CD14-positive monocyte (primary cell): ENCODE measurements at regions not wholly inside any gene's neighbourhood (a gene's known extent, or its start where the extent isn't known, plus 50 kb on each side); places are given as distances from the start of the nearest gene placed in this dataset.

Experiments used
- DNase-seq, 3 donors: peaks; one replicate each; pipeline ENCODE4 v3.0.0-alpha.2; 2011 to 2022
- H2AFZ ChIP-seq: 2 replicates; pipeline ENCODE4 v1.6.0; 2012; ENCODE audit warnings: mild to moderate bottlenecking, low read depth, low read length, inconsistent platforms; ENCODE audit not compliant: insufficient read depth, poor library complexity, severe bottlenecking
- H3K27ac ChIP-seq, 2 donors: 1 replicate in 1 of 2; 2 replicates in 1 of 2; pipeline ENCODE4 v1.5.1; 2012 to 2013; ENCODE audit warnings: low read length in 2 of 2, control low read depth in 1 of 2, inconsistent platforms in 1 of 2, low read depth in 1 of 2, mild to moderate bottlenecking in 1 of 2
- H3K27me3 ChIP-seq, 2 donors: one replicate each; pipeline versions ENCODE4 v1.6.0 to v1.6.1; 2011 to 2013; ENCODE audit warnings: low read length in 2 of 2; ENCODE audit not compliant: control insufficient read depth in 2 of 2, insufficient read depth in 2 of 2
- H3K36me3 ChIP-seq, 2 donors: replicated peaks in 1 of 2; 1 replicate in 1 of 2; 2 replicates in 1 of 2; pipeline versions ENCODE4 v1.5.1 to v1.6.1; 2012 to 2013; ENCODE audit warnings: low read length in 2 of 2, control low read depth in 1 of 2, inconsistent platforms in 1 of 2, mild to moderate bottlenecking in 1 of 2; ENCODE audit not compliant: insufficient read depth in 2 of 2, control insufficient read depth in 1 of 2
- H3K4me1 ChIP-seq, 2 donors: 1 replicate in 1 of 2; 2 replicates in 1 of 2; pipeline versions ENCODE4 v1.5.1 to v1.6.1; 2012 to 2013; ENCODE audit warnings: low read length in 2 of 2, control low read depth in 1 of 2, inconsistent platforms in 1 of 2, mild to moderate bottlenecking in 1 of 2, moderate library complexity in 1 of 2; ENCODE audit not compliant: insufficient read depth in 2 of 2, control insufficient read depth in 1 of 2
- H3K4me2 ChIP-seq: replicated peaks from 2 replicates; pipeline ENCODE3; 2012; ENCODE audit warnings: low read length, moderate library complexity, mild to moderate bottlenecking; ENCODE audit not compliant: poor library complexity, severe bottlenecking; ENCODE audit errors: extremely low read depth
- H3K4me3 ChIP-seq, 3 experiments: fragments of 200-600 bp in 1 of 3; sonication (generic) in 1 of 3; replicated peaks in 1 of 3; 1 replicate in 2 of 3; 2 replicates in 1 of 3; pipeline ENCODE4 v1.5.1; 2011 to 2013; ENCODE audit warnings: low read length in 3 of 3, mild to moderate bottlenecking in 3 of 3, control low read depth in 2 of 3, low read depth in 2 of 3, inconsistent platforms in 1 of 3, moderate library complexity in 1 of 3
- H3K79me2 ChIP-seq: 2 replicates; pipeline ENCODE4 v1.6.0; 2012; ENCODE audit warnings: mild to moderate bottlenecking, control low read depth, inconsistent platforms, low read length, moderate library complexity; ENCODE audit not compliant: insufficient read depth
- H3K9ac ChIP-seq: 2 replicates; pipeline ENCODE4 v1.6.0; 2017; ENCODE audit warnings: low read length, mild to moderate bottlenecking; ENCODE audit not compliant: insufficient read depth, poor library complexity, severe bottlenecking
- H3K9me3 ChIP-seq, 2 donors: replicated peaks in 1 of 2; 1 replicate in 1 of 2; 2 replicates in 1 of 2; pipeline versions ENCODE4 v1.5.1 to v1.6.1; 2012 to 2013; ENCODE audit warnings: low read length in 2 of 2, control low read depth in 1 of 2; ENCODE audit not compliant: control insufficient read depth in 1 of 2, insufficient read depth in 1 of 2
- H4K20me1 ChIP-seq: 2 replicates; pipeline ENCODE4 v1.6.0; 2012; ENCODE audit warnings: mild to moderate bottlenecking, low read length, control low read depth, moderate library complexity; ENCODE audit not compliant: insufficient read depth
- H3K27ac Mint-ChIP-seq, 7 donors: one replicate each; pipeline ENCODE4 v1.8.0; 2020; ENCODE audit warnings: mild to moderate bottlenecking in 7 of 7, mixed read lengths in 7 of 7, moderate library complexity in 6 of 7, inconsistent platforms in 2 of 7
- H3K27me3 Mint-ChIP-seq, 3 donors: one replicate each; pipeline ENCODE4 v1.8.0; 2021 to 2022; ENCODE audit warnings: low read depth in 3 of 3, mild to moderate bottlenecking in 3 of 3, mixed read lengths in 3 of 3, moderate library complexity in 3 of 3, inconsistent platforms in 1 of 3
- H3K36me3 Mint-ChIP-seq, 2 donors: one replicate each; pipeline ENCODE4 v1.8.0; 2020; ENCODE audit warnings: mixed read lengths in 2 of 2, inconsistent platforms in 1 of 2, mild to moderate bottlenecking in 1 of 2
- H3K4me1 Mint-ChIP-seq: one replicate; pipeline ENCODE4 v1.8.0; 2020; ENCODE audit warnings: mild to moderate bottlenecking, mixed read lengths
- H3K4me3 Mint-ChIP-seq, 2 donors: one replicate each; pipeline ENCODE4 v1.8.0; 2020; ENCODE audit warnings: mild to moderate bottlenecking in 2 of 2, mixed read lengths in 2 of 2, moderate library complexity in 1 of 2
- H3K9me3 Mint-ChIP-seq, 7 donors: one replicate each; pipeline ENCODE4 v1.8.0; 2020 to 2022; ENCODE audit warnings: mixed read lengths in 7 of 7, mild to moderate bottlenecking in 6 of 7, moderate library complexity in 6 of 7, inconsistent platforms in 2 of 7
- WGBS: methylation state at CpG from one replicate; pipeline ENCODE4 v1.1.5; 2013; ENCODE audit warnings: missing lambda C conversion rate; ENCODE audit not compliant: insufficient coverage; 5-methylcytosine and 5-hydroxymethylcytosine counted together
- intact Hi-C, 2 donors: fragments of 100-400 bp; cut with micrococcal nuclease; formaldehyde crosslinking; loops; one replicate each; pipeline versions ENCODE4 v1.15.0 to v1.15.1; 2023
- TF ChIP-seq, protein P1 (sequence below): fragments of 200-600 bp; IDR thresholded peaks from one replicate; pipeline ENCODE4 v1.8.0; 2022; ENCODE audit warnings: antibody characterized with exemption, mild to moderate bottlenecking

DNA sequence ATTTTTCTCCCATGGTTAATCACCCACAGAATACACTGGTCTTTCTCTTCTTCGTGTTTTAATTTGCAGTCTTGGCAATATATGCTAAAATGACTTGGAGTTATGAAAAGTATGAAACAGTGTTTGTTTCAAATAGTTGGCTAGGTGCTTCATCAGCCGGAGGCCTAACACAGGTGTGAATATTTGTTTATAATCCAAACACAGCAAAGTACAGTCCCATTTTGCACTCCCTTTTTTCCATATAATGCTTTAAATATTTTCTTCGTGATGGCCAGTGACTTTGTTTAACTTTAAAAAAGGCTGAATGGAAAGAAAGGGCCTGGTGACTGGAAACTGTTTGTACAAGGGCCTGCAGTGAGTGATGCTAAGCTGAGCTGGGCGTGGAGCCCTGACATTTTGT is 219.7 kb upstream of the LRIG1 start:
- Histone ChIP-seq H3K27ac (no peak overlapping the region), H2AFZ (no peak overlapping the region), H3K4me2 (no peak overlapping the region), H3K9me3 (no peaks in the 10 kb centered on the region), H3K36me3 (no peaks in the 10 kb centered on the region), H3K4me3 (no peak overlapping the region), H4K20me1 (no peaks in the 10 kb centered on the region), H3K27me3 (no peaks in the 10 kb centered on the region), H3K9ac (no peak overlapping the region), H3K4me1 (no peaks in the 10 kb centered on the region), H3K79me2 (no peaks in the 10 kb centered on the region)
- Mint-ChIP-seq H3K36me3 (no peaks in the 10 kb centered on the region), H3K27ac (no peak overlapping the region), H3K4me1 (peaks cover 2% of the 10 kb centered on the region), H3K27me3 (peaks cover 0 to 4% (median 3%) of the 10 kb centered on the region in 3 donors), H3K4me3 (no peak overlapping the region), H3K9me3 (peaks cover 0 to 4% (median 0%) of the 10 kb centered on the region in 7 donors)
- no peak for DNase-seq
- intact Hi-C loops: no loop called here
- TF ChIP-seq, protein P1, sequence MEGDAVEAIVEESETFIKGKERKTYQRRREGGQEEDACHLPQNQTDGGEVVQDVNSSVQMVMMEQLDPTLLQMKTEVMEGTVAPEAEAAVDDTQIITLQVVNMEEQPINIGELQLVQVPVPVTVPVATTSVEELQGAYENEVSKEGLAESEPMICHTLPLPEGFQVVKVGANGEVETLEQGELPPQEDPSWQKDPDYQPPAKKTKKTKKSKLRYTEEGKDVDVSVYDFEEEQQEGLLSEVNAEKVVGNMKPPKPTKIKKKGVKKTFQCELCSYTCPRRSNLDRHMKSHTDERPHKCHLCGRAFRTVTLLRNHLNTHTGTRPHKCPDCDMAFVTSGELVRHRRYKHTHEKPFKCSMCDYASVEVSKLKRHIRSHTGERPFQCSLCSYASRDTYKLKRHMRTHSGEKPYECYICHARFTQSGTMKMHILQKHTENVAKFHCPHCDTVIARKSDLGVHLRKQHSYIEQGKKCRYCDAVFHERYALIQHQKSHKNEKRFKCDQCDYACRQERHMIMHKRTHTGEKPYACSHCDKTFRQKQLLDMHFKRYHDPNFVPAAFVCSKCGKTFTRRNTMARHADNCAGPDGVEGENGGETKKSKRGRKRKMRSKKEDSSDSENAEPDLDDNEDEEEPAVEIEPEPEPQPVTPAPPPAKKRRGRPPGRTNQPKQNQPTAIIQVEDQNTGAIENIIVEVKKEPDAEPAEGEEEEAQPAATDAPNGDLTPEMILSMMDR: no peak
- WGBS: 92% methylated on average over 1 of the region's 4 CpGs

DNA sequence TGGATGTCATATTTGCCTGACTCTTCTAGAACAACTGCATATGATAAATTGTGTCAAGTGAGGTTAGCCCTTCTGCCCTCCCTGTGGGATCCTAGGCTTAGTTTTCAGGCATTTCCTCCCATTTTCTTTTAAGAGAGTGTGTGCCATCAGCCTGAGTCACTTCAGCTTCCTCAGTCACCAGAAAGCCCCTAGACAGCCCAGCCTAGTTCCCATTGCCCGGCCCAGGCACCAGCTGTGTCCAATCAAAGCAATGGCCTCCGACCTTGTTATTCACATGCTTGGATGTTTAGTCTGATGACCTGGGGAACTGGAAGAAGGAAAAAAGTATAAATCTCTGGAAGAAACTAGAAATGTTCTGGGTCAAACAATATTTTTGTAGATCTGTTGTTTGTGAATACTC is 221.9 kb upstream of the LRIG1 start:
- Histone ChIP-seq H3K4me1 (no peaks in the 10 kb centered on the region), H3K27me3 (no peaks in the 10 kb centered on the region), H4K20me1 (no peaks in the 10 kb centered on the region), H2AFZ (no peak overlapping the region), H3K4me2 (no peak overlapping the region), H3K79me2 (no peaks in the 10 kb centered on the region), H3K27ac (no peak overlapping the region), H3K9ac (no peak overlapping the region), H3K9me3 (no peaks in the 10 kb centered on the region), H3K36me3 (no peaks in the 10 kb centered on the region), H3K4me3 (no peak overlapping the region)
- Mint-ChIP-seq H3K9me3 (peaks cover 0 to 4% (median 0%) of the 10 kb centered on the region in 7 donors), H3K4me1 (peaks cover 2% of the 10 kb centered on the region), H3K27me3 (peaks cover 0 to 3% (median 3%) of the 10 kb centered on the region in 3 donors), H3K36me3 (no peaks in the 10 kb centered on the region), H3K4me3 (no peak overlapping the region), H3K27ac (no peak overlapping the region)
- DNase-seq: peak in 1 of 3 donors; percentile 6
- TF ChIP-seq, protein P1: no peak
- 100% methylated on average over 1 of the region's 2 CpGs for WGBS
- intact Hi-C loops: no loop called here
